B cell (primary cell): ENCODE measurements at regions not wholly inside any gene's neighbourhood (a gene's known extent, or its start where the extent isn't known, plus 50 kb on each side); places are given as distances from the start of the nearest gene placed in this dataset.

Experiments used
- ATAC-seq: fragments of 200-7000 bp; cut with Tn5 transposase; one replicate; pipeline ENCODE4 v1.10.0; 2021; ENCODE audit warnings: low read depth, mild to moderate bottlenecking, moderate number of reproducible peaks, moderate library complexity
- CTCF ChIA-PET: fragments of 350-600 bp; sonication (Branson Sonifier 250); formaldehyde crosslinking; loops from one replicate; lab custom pipeline; 2021; ENCODE audit warnings: antibody characterized with exemption, inconsistent platforms; lab: Charles Lee
- POLR2A ChIA-PET: fragments of 350-600 bp; sonication (Branson Sonifier 250); formaldehyde crosslinking; loops from one replicate; lab custom pipeline; 2021; ENCODE audit warnings: antibody characterized with exemption; lab: Charles Lee
- DNase-seq: peaks from one replicate; pipeline ENCODE4 v3.0.0; 2013
- H2AFZ ChIP-seq: 2 replicates; pipeline ENCODE4 v1.6.1; 2012; ENCODE audit warnings: mild to moderate bottlenecking, low read depth, low read length; ENCODE audit not compliant: insufficient read depth, poor library complexity, severe bottlenecking
- H3K27ac ChIP-seq, 2 donors: 1 replicate in 1 of 2; 2 replicates in 1 of 2; pipeline ENCODE4 v1.5.1; 2012 to 2013; ENCODE audit warnings: low read length in 2 of 2, mild to moderate bottlenecking in 2 of 2, moderate library complexity in 1 of 2
- H3K27me3 ChIP-seq, 4 experiments: fragments of 200-600 bp in 1 of 4; sonication (generic) in 1 of 4; replicated peaks in 1 of 4; 1 replicate in 2 of 4; 2 replicates in 2 of 4; pipeline versions ENCODE4 v1.6.1 to v1.7.0; 2013 to 2016; ENCODE audit warnings: low read length in 3 of 4, mild to moderate bottlenecking in 2 of 4, mixed read lengths in 1 of 4, moderate library complexity in 1 of 4; ENCODE audit not compliant: insufficient read depth in 4 of 4, control insufficient read depth in 3 of 4; ENCODE audit errors: control extremely low read depth in 1 of 4
- H3K36me3 ChIP-seq, 2 experiments: replicated peaks in 1 of 2; 1 replicate in 1 of 2; 2 replicates in 1 of 2; pipeline versions ENCODE4 v1.6.1 to v1.7.1; 2013; ENCODE audit warnings: low read length in 1 of 2; ENCODE audit not compliant: insufficient read depth in 2 of 2, control insufficient read depth in 1 of 2; ENCODE audit errors: control extremely low read depth in 1 of 2, extremely low read depth in 1 of 2
- H3K4me1 ChIP-seq, 2 donors: fragments of 200-600 bp in 1 of 2; sonication (generic) in 1 of 2; 1 replicate in 1 of 2; 2 replicates in 1 of 2; pipeline versions ENCODE4 v1.5.1 to v1.6.1; 2013 to 2017; ENCODE audit warnings: low read length in 2 of 2; ENCODE audit not compliant: control insufficient read depth in 2 of 2, insufficient read depth in 2 of 2
- H3K4me2 ChIP-seq: replicated peaks from 2 replicates; pipeline ENCODE3; 2012; ENCODE audit warnings: mild to moderate bottlenecking, low read depth, low read length; ENCODE audit not compliant: poor library complexity, severe bottlenecking
- H3K4me3 ChIP-seq, 5 experiments: fragments of 200-600 bp in 1 of 5; sonication (generic) in 1 of 5; 1 replicate in 3 of 5; 2 replicates in 2 of 5; pipeline versions ENCODE4 v1.5.1 to v1.7.0; 2011 to 2016; ENCODE audit warnings: low read length in 4 of 5, mild to moderate bottlenecking in 4 of 5, low read depth in 2 of 5, control low read depth in 1 of 5, moderate library complexity in 1 of 5; ENCODE audit not compliant: insufficient read depth in 1 of 5; ENCODE audit errors: control extremely low read depth in 1 of 5, extremely low read depth in 1 of 5
- H3K79me2 ChIP-seq: fragments of 200-600 bp; sonication (generic); one replicate; pipeline ENCODE4 v1.6.0; 2016; ENCODE audit warnings: low read length; ENCODE audit not compliant: control insufficient read depth, insufficient read depth
- H3K9ac ChIP-seq: fragments of 200-600 bp; sonication (generic); 2 replicates; pipeline ENCODE4 v1.6.1; 2017; ENCODE audit warnings: mild to moderate bottlenecking, low read length, moderate library complexity
- H3K9me3 ChIP-seq, 3 donors: one replicate each; pipeline versions ENCODE4 v1.6.1 to v1.7.1; 2013; ENCODE audit warnings: low read length in 2 of 3; ENCODE audit not compliant: control insufficient read depth in 2 of 3, insufficient read depth in 1 of 3; ENCODE audit errors: control extremely low read depth in 1 of 3
- H4K20me1 ChIP-seq: 2 replicates; pipeline ENCODE4 v1.6.0; 2012; ENCODE audit warnings: mild to moderate bottlenecking, low read length; ENCODE audit not compliant: insufficient read depth, control insufficient read depth, poor library complexity, severe bottlenecking
- H3K27ac Mint-ChIP-seq: one replicate; pipeline ENCODE4 v1.8.0; 2021; ENCODE audit warnings: mixed read lengths
- H3K27me3 Mint-ChIP-seq: one replicate; pipeline ENCODE4 v1.8.0; 2021; ENCODE audit warnings: mixed read lengths
- H3K4me1 Mint-ChIP-seq: one replicate; pipeline ENCODE4 v1.8.0; 2021; ENCODE audit warnings: mixed read lengths
- H3K4me3 Mint-ChIP-seq: one replicate; pipeline ENCODE4 v1.8.0; 2021; ENCODE audit warnings: mixed read lengths
- H3K9me3 Mint-ChIP-seq: one replicate; pipeline ENCODE4 v1.8.0; 2022; ENCODE audit warnings: mixed read lengths; ENCODE audit not compliant: insufficient read depth
- CTCF ChIP-seq: fragments of 200-600 bp; IDR thresholded peaks from one replicate; pipeline ENCODE4 v1.8.0; 2022; ENCODE audit warnings: antibody characterized with exemption, mild to moderate bottlenecking
- EZH2 ChIP-seq: IDR thresholded peaks from 2 replicates; pipeline ENCODE4 v1.6.1; 2012; ENCODE audit warnings: borderline replicate concordance, low read depth, mild to moderate bottlenecking, moderate library complexity, low read length; ENCODE audit not compliant: insufficient read depth, poor library complexity, severe bottlenecking
- WGBS: methylation state at CpG from one replicate; pipeline ENCODE4 v1.1.5; 2013; ENCODE audit warnings: missing lambda C conversion rate; ENCODE audit not compliant: insufficient coverage; 5-methylcytosine and 5-hydroxymethylcytosine counted together
- intact Hi-C: fragments of 100-400 bp; cut with micrococcal nuclease; formaldehyde crosslinking; loops from one replicate; pipeline ENCODE4 v1.10.0; 2022

GRCh38 chr2:40642237-40642636, 190.3 kb upstream of the SLC8A1 start:
- ChIA-PET POLR2A (no interaction called here), CTCF (no interaction called here)
- DNase-seq = no peak
- no peaks in the 10 kb centered on the region for H3K36me3 ChIP-seq
- no peak for TF ChIP-seq EZH2
- TF ChIP-seq CTCF = no peak
- no peaks in the 10 kb centered on the region for H3K79me2 ChIP-seq
- no peaks in the 10 kb centered on the region for H3K4me1 ChIP-seq
- no peak overlapping the region for H3K4me3 ChIP-seq
- H3K4me2 ChIP-seq = no peak overlapping the region
- Mint-ChIP-seq H3K4me3 (no peak overlapping the region), H3K27ac (no peak overlapping the region), H3K9me3 (no peaks in the 10 kb centered on the region), H3K27me3 (no peaks in the 10 kb centered on the region), H3K4me1 (no peaks in the 10 kb centered on the region)
- H2AFZ ChIP-seq = no peak overlapping the region
- no peak overlapping the region for H3K27ac ChIP-seq
- WGBS = no CpG with 5 or more reads among the region's 1 CpG
- ATAC-seq = no peak
- H4K20me1 ChIP-seq = no peaks in the 10 kb centered on the region
- intact Hi-C loops = no loop called here
- H3K9me3 ChIP-seq = no peaks in the 10 kb centered on the region
- no peak overlapping the region for H3K9ac ChIP-seq
- no peaks in the 10 kb centered on the region for H3K27me3 ChIP-seq

GRCh38 chr2:40642726-40643125, 190.8 kb upstream of the SLC8A1 start:
- WGBS = no CpG with 5 or more reads among the region's 2 CpGs
- Mint-ChIP-seq H3K27me3 (no peaks in the 10 kb centered on the region), H3K9me3 (no peaks in the 10 kb centered on the region), H3K4me3 (no peak overlapping the region), H3K27ac (no peak overlapping the region), H3K4me1 (no peaks in the 10 kb centered on the region)
- no peaks in the 10 kb centered on the region for H4K20me1 ChIP-seq
- intact Hi-C loops = no loop called here
- no peaks in the 10 kb centered on the region for H3K36me3 ChIP-seq
- ATAC-seq (no peak), DNase-seq (no peak)
- no peak overlapping the region for H2AFZ ChIP-seq
- no peak overlapping the region for H3K9ac ChIP-seq
- ChIA-PET CTCF (no interaction called here), POLR2A (no interaction called here)
- TF ChIP-seq EZH2 (no peak), CTCF (no peak)
- no peaks in the 10 kb centered on the region for H3K79me2 ChIP-seq
- no peaks in the 10 kb centered on the region for H3K4me1 ChIP-seq
- H3K4me3 ChIP-seq = no peak overlapping the region
- H3K27ac ChIP-seq = no peak overlapping the region
- H3K9me3 ChIP-seq = no peaks in the 10 kb centered on the region
- no peaks in the 10 kb centered on the region for H3K27me3 ChIP-seq
- no peak overlapping the region for H3K4me2 ChIP-seq
